PFSK-1 (cell line): ENCODE measurements at regions not wholly inside any gene's neighbourhood (a gene's known extent, or its start where the extent isn't known, plus 50 kb on each side); places are given as distances from the start of the nearest gene placed in this dataset.

Source experiments
- FOXP2 ChIP-seq: optimal IDR thresholded peaks from 2 replicates; pipeline ENCODE3; 2011; ENCODE audit warnings: borderline replicate concordance, control low read depth, inconsistent platforms; ENCODE audit not compliant: insufficient read depth; ENCODE audit errors: extremely low read length, extremely low read depth
- POLR2AphosphoS5 ChIP-seq: IDR thresholded peaks from 2 replicates; pipeline ENCODE4 v1.6.1; 2012; ENCODE audit warnings: low read depth, mild to moderate bottlenecking, control low read depth, low read length, moderate library complexity
- SIN3A ChIP-seq: IDR thresholded peaks from 2 replicates; pipeline ENCODE4 v1.6.1; 2012; ENCODE audit warnings: mild to moderate bottlenecking, low read length, moderate library complexity, borderline replicate concordance; ENCODE audit not compliant: insufficient read depth
- TAF1 ChIP-seq: IDR thresholded peaks from 2 replicates; pipeline ENCODE4 v1.6.1; 2012; ENCODE audit warnings: low read length, control low read depth, borderline replicate concordance; ENCODE audit not compliant: insufficient read depth
- TF ChIP-seq, protein P1 (sequence below), 2 experiments: IDR thresholded peaks; 2 replicates each; pipeline versions ENCODE4 v1.6.1 to v1.8.0; 2011 to 2012; ENCODE audit warnings: low read depth in 2 of 2, low read length in 2 of 2, control low read depth in 1 of 2, inconsistent platforms in 1 of 2, mild to moderate bottlenecking in 1 of 2, moderate library complexity in 1 of 2; ENCODE audit not compliant: insufficient read depth in 1 of 2

DNA sequence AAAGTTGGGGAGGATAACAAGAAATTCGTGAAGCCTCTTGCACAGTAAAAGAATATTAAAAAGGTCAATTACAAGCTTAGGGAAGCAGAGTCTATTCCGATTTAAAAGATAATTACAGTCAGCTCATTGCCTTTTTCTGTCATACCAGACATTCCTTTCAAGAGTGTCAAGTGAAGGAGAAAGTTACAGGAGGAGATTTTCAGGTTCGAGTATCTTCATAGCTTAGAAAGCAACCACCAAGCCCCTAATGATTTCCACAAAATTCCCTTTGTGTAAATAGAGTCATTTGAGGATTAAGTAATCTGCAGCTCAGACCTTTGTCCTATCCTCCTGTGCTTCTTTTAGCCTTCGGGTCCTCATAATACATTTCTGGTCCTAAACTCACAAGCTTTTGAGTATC lies 414.9 kb downstream of the CDH2 start:
- TF ChIP-seq SIN3A (no peak), POLR2AphosphoS5 (no peak), TAF1 (no peak), FOXP2 (no peak)
- TF ChIP-seq, protein P1, sequence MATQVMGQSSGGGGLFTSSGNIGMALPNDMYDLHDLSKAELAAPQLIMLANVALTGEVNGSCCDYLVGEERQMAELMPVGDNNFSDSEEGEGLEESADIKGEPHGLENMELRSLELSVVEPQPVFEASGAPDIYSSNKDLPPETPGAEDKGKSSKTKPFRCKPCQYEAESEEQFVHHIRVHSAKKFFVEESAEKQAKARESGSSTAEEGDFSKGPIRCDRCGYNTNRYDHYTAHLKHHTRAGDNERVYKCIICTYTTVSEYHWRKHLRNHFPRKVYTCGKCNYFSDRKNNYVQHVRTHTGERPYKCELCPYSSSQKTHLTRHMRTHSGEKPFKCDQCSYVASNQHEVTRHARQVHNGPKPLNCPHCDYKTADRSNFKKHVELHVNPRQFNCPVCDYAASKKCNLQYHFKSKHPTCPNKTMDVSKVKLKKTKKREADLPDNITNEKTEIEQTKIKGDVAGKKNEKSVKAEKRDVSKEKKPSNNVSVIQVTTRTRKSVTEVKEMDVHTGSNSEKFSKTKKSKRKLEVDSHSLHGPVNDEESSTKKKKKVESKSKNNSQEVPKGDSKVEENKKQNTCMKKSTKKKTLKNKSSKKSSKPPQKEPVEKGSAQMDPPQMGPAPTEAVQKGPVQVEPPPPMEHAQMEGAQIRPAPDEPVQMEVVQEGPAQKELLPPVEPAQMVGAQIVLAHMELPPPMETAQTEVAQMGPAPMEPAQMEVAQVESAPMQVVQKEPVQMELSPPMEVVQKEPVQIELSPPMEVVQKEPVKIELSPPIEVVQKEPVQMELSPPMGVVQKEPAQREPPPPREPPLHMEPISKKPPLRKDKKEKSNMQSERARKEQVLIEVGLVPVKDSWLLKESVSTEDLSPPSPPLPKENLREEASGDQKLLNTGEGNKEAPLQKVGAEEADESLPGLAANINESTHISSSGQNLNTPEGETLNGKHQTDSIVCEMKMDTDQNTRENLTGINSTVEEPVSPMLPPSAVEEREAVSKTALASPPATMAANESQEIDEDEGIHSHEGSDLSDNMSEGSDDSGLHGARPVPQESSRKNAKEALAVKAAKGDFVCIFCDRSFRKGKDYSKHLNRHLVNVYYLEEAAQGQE (IDR thresholded peaks at IDR 0.05; ENCODE audit: insufficient read depth in 1 of 2, low read depth in 2 of 2, low read length in 2 of 2): no peak

DNA sequence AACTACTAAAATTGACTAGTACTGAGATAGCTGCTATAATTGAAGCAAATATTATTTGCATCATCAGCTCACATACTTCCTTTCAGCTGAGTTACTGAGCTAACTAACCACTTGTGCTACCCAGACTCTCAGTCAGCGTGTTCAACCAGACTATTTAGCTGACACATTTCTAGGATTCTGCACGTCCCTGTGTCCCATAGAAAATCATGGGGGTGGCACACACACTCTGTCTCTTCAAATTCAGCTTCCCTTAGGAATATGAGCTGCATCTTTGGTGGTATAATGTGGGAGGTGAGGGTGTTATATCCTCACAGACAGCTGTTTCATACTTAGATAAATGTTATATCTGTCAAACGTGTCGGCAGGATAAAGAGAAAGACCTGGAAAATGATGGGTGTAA lies 424.0 kb downstream of the CDH2 start:
- TF ChIP-seq FOXP2 (no peak), POLR2AphosphoS5 (no peak), TAF1 (no peak), SIN3A (no peak)
- TF ChIP-seq, protein P1 (IDR thresholded peaks at IDR 0.05; ENCODE audit: insufficient read depth in 1 of 2, low read depth in 2 of 2, low read length in 2 of 2): no peak

DNA sequence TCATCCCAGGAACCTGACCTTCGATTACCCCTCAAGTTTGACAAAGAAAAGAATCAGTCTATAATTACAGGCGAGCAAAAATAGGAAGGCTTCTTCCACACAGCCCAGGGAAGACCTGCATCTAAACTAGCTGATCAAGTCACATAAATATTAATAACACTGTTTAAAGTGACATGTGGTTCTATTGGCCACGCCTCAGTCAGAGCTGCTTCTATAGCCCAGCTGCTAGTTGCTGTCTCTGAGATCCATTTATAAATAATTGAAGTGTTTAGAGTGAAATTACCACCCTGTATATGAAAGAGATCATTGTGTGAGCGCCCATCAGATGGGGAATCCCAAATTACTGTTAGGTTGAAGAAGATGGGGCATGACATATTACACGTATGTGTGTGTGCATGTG lies 426.0 kb downstream of the CDH2 start:
- TF ChIP-seq POLR2AphosphoS5 (no peak), FOXP2 (no peak), TAF1 (no peak), SIN3A (no peak)
- TF ChIP-seq, protein P1 (IDR thresholded peaks at IDR 0.05; ENCODE audit: insufficient read depth in 1 of 2, low read depth in 2 of 2, low read length in 2 of 2): no peak

DNA sequence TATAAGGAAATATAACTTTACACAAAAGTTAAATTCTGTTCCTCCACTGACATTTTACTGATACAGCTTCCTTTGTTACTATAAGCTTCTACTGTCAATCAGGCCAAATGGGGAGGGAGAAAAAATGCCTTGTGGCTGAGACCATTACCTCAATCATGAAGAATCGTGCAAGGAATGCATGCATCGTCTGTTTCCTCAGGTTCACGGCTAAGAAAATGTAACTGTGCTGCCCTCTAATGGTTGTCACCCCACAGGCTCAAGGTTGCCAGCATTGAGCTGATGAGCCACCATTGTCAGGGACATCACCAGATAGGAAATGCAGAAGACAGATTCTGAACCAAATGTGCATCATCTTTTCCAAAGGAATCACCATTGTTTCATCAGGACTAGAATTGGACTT lies 426.9 kb downstream of the CDH2 start:
- TF ChIP-seq, protein P1 (IDR thresholded peaks at IDR 0.05; ENCODE audit: insufficient read depth in 1 of 2, low read depth in 2 of 2, low read length in 2 of 2): no peak
- TF ChIP-seq SIN3A: no peak
- TF ChIP-seq TAF1: no peak
- no peak for TF ChIP-seq POLR2AphosphoS5
- no peak for TF ChIP-seq FOXP2

DNA sequence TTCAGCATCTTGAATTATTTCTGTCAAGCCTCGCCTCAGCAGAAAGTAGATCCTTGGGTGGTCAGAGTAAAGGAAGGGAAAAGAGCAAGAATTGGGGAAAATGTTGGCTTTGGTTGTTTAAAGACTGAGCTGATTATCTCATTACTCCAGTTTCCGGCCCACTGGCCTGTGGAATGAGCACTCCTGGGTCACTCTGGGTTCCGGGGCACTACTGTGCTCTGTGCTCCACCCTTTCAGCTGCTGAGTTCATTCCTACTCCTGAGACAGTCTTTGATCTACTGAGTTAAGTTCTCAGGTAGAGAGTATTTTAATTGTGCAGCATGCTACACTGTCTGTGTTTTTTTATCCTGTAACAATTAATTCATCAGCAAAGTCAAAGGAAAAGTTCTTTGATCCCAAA lies 427.7 kb downstream of the CDH2 start:
- no peak for TF ChIP-seq TAF1
